GM12873 (cell line): ENCODE measurements at regions not wholly inside any gene's neighbourhood (a gene's known extent, or its start where the extent isn't known, plus 50 kb on each side); places are given as distances from the start of the nearest gene placed in this dataset.

Source experiments
- TF ChIP-seq, protein P1 (sequence below): IDR thresholded peaks from 2 replicates; pipeline ENCODE4 v1.5.1; 2012; ENCODE audit warnings: low read depth, mild to moderate bottlenecking, moderate library complexity, low read length, control low read depth; ENCODE audit not compliant: insufficient read depth; ENCODE audit errors: missing control alignments

DNA sequence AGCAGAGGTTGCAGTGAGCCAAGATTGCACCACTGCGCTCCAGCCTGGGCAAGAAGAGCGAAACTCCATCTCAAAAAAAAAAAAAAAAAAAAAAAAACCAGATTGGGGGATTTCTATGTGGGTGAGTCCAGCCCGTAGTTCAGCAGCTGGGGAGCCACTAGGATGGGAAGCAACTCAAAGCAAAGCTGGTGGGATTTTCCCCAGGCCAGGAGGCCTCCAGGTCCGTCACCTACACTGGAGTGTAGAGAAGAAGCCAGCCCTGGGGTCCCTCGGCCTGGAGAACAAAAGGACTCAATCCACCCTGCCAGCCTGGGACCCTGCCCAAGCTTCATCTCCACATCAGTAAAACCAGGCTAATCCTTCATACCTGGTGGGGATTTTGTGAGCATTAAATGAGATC is 121.3 kb upstream of the CACNA1A start:
- TF ChIP-seq, protein P1, sequence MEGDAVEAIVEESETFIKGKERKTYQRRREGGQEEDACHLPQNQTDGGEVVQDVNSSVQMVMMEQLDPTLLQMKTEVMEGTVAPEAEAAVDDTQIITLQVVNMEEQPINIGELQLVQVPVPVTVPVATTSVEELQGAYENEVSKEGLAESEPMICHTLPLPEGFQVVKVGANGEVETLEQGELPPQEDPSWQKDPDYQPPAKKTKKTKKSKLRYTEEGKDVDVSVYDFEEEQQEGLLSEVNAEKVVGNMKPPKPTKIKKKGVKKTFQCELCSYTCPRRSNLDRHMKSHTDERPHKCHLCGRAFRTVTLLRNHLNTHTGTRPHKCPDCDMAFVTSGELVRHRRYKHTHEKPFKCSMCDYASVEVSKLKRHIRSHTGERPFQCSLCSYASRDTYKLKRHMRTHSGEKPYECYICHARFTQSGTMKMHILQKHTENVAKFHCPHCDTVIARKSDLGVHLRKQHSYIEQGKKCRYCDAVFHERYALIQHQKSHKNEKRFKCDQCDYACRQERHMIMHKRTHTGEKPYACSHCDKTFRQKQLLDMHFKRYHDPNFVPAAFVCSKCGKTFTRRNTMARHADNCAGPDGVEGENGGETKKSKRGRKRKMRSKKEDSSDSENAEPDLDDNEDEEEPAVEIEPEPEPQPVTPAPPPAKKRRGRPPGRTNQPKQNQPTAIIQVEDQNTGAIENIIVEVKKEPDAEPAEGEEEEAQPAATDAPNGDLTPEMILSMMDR = no peak

DNA sequence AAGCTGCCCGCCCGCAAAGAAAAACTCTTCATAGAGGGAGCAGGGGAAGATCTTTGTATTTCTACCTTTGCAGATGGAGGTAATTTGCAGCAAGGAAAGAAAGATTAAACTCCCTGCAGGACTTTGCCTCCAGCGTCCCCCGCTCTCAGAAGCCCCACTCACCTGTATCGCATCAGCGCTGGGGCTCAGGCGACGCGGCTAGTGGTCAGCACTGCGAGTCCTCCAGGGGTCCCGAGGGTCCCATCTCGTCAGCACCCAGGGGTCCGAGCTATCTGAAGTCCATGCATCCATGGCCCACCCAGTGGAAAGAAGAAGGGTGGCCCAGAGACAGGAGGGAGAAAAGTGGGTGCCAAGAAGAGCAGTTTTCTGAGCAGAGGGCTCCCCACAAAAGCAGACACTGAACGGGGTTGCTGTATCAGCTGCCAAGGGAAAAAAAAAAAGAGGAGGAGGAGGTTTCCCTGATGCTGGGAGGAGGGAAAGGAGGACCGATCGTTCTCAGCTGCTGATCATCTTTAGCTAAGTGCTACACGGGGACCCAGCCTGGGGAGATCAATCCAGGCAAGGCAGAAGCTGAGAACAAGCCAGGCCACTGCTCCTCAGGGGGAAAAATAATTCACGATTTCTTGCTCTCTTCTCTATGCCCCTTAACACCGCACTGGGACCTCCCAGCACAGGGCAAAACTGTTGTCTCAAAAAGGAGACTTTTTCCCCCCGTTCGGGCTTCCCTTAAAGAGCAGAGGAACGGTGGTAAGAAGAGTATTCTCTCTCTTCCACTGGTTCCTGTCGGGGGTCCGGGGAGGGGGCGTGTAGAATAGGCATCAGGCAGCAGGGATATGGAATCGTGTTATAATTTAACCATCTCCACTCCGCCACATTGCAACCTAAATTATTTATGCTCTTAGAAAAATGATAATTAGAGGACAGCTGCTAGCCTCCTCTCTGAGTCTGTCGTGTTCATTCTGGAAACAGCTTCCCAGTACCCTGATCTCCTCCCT is 117.7 kb upstream of the CACNA1A start:
- TF ChIP-seq, protein P1 = no peak

GRCh38 chr19:13622766-13623715 is 116.8 kb upstream of the CACNA1A start:
- TF ChIP-seq, protein P1 = no peak

DNA sequence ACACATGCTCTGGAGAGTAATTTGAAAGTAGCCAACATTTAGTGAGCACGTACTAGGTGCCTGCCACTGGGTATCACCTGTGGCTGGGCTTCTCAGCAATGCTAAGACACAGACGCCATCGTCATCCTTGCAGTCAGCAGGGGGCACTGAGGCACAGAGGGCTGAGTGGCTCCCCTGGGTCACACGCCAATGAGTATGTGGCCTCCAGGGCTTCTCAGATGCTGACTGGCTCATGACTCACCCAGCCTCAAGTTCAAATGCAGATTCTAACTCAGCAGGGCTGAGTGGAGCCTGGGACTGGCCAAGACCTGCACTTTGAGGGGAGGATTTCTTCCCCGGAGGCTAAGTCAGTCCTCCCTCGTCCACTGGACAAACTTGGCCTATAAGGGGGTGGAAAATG is 115.1 kb upstream of the CACNA1A start:
- TF ChIP-seq, protein P1 = peak; percentile 12

- TF ChIP-seq, protein P1 = no peak
Measured at GRCh38 chr19:13619203-13619632, 112.9 kb upstream of the CACNA1A start.

DNA sequence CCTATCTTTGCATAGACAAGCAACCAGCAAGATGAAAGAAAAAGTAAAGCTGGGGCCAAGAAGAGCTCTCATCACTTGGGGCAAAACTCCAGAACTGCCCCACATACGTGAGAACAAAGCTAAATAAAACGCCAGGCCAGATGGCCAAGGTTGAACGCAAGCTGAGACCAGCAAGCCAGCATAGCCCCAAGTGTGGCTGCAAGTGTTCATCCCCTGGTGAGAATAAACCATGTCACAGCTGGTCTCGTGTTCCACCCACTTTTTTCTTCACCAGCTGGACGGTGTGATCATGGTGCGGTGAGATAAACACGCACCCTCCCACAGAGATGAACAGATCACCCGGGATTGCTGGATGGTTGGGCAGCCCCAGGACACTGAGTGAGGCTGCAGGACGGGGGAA is 109.6 kb upstream of the CACNA1A start:
- TF ChIP-seq, protein P1 = no peak

DNA sequence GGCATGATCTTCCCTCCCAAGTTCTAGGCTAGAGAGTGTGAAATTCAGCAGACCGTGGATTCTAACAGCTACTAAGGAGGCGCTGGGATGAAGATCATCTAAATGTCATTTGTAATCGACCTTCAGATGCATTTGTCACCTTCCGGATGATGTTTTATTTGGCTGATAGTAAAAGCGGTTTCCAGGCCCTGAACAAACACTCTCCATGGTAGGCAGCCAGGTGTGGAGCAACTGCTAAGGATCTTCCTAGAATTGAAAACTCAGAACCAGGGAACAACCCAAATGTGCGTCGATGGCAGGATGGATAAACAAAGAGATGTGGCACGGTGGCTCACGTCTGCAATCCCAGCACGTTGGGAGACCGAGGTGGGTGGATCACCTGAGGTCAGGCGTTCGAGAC is 107.2 kb upstream of the CACNA1A start:
- TF ChIP-seq, protein P1 = no peak
